AG10803 (cell line): ENCODE measurements at regions not wholly inside any gene's neighbourhood (a gene's known extent, or its start where the extent isn't known, plus 50 kb on each side); places are given as distances from the start of the nearest gene placed in this dataset.

Experiments used
- DNase-seq: peaks from one replicate; pipeline ENCODE4 v3.0.0; 2010; ENCODE audit warnings: low read depth
- H3K4me3 ChIP-seq: 2 replicates; pipeline ENCODE4 v1.5.1; 2011; ENCODE audit warnings: mild to moderate bottlenecking, low read length, control low read depth
- TF ChIP-seq, protein P1 (sequence below): conservative IDR thresholded peaks from 2 replicates; pipeline ENCODE4 v1.5.1; 2011; ENCODE audit warnings: mild to moderate bottlenecking, low read length, control low read depth, inconsistent platforms

DNA sequence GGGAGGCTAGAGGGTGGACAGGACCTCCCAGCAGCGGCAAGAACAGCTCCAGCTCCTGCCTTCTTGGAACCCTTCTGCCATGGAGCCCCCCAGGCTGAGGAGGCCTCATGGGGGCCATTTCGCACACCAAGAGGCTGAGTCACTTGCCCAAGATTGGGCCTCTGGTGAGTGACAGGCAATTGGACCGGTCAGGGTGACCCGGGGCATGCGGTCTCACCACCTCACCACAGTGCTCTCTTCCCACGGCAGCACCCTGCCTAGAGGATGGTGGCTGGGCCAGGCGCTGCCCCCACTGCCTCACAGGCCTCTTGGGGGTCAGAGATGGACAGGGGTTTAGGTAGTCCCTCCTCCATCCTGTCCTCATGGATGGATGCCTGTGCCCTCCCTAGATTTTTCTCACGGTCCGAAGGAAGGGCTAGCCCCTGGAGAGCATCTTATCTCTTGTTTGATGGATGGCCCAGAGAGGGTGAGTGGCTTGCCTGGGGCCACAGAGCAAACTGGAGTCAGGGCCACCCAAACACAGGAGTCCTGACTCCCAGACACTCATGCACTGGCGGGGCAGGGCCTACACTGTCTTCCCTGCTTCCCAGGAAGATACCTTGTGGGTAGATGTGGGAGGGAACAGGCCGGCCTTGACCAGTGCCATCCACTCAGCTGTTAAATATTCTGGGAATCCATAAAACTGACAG, 119.2 kb downstream of the INHBB start:
- DNase-seq: no peak
- TF ChIP-seq, protein P1, sequence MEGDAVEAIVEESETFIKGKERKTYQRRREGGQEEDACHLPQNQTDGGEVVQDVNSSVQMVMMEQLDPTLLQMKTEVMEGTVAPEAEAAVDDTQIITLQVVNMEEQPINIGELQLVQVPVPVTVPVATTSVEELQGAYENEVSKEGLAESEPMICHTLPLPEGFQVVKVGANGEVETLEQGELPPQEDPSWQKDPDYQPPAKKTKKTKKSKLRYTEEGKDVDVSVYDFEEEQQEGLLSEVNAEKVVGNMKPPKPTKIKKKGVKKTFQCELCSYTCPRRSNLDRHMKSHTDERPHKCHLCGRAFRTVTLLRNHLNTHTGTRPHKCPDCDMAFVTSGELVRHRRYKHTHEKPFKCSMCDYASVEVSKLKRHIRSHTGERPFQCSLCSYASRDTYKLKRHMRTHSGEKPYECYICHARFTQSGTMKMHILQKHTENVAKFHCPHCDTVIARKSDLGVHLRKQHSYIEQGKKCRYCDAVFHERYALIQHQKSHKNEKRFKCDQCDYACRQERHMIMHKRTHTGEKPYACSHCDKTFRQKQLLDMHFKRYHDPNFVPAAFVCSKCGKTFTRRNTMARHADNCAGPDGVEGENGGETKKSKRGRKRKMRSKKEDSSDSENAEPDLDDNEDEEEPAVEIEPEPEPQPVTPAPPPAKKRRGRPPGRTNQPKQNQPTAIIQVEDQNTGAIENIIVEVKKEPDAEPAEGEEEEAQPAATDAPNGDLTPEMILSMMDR: no peak

DNA sequence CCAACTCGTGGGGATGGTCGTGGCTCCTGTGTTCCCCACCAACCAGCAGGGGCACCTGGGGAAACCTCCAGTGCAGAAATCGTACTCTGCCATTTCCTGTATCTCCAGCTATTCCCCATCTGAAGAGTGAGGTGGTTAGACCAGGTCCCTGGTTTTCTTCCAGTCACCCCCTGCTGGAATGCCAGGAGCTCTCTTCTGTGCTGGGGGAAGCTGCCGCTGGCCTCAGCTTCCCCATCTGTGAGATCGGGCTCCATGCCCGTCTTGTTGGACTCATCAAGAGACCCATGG, 119.7 kb downstream of the INHBB start:
- DNase-seq: no peak
- H3K4me3 ChIP-seq: no peak overlapping the region
- TF ChIP-seq, protein P1: no peak

More for the DNA sequence above, 119.2 kb downstream of the INHBB start:
- H3K4me3 ChIP-seq: no peak overlapping the region

DNA sequence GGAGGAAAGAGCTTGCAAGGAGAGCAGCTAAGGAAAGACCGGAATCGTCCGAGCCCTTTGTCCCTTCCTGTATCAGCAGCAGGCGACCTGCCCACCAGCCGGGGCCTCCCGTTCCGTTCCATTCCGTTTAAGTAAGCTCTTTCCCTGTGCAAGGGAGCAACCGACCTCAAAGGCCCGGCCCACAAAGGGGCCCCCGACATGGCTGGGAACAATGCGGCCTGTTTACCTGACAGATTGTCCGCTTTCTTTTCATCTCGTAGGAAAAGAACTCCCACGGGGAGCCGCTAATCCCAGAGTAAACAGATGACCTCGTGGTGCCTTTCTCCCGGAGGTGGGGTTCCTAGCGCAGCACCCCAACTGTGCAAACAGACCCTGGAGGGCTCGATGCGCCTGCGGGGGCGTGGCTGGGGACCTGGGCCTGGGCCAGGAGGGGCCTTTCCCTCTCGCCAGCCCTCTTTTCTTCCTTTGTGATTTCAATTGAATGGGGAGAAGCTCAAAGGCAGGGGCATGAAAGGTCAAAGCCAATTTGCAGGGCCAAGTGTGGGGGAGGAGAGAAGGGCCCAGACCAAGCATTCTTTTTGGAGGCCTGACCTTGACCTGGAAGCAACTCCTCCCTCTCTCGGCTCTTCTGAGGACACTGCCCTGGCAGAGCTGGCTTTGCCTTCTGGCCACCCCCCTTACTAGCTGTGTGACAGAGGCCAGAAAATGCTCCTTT, 120.2 kb downstream of the INHBB start:
- no peak overlapping the region for H3K4me3 ChIP-seq
- TF ChIP-seq, protein P1: no peak
- DNase-seq: no peak

DNA sequence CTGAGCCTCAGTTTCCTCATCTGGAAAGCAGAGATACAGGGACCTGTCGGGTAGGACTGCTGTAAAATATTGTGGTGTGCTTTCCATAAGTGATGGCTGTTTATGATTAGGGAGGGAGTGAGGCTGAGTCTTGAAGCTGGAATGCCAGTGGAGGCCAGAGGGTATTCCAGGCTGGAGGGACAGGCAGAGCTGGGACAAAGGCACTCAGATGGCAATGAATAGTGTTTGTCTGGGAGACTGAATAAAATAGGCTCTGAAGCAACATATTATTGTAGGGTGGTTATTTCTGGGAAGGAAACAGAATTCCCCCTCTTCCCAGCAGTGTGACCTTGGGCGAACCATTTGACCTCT, 120.7 kb downstream of the INHBB start:
- no peak overlapping the region for H3K4me3 ChIP-seq
- peak; percentile 37 for DNase-seq
- TF ChIP-seq, protein P1: no peak

DNA sequence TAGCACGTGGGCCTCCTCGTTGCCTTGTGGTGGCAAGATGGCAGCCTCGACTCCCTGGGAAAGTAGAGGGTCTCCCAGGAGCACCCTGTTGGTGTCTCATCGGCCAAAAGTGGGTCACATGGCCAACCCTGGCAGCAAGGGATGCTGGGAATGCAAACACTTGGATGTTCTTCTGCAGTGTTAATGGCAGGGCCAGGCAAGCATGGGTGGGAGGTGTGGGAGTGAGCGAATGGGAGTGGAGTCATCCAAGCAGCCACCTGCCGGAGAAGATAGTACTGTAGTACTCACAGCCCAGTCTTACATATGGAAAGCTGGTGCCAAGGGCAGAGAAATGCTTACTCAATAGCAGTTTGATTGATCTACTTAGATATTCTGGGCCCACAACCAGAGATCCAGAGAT, 122.2 kb downstream of the INHBB start:
- TF ChIP-seq, protein P1: no peak
- no peak overlapping the region for H3K4me3 ChIP-seq
- no peak for DNase-seq

DNA sequence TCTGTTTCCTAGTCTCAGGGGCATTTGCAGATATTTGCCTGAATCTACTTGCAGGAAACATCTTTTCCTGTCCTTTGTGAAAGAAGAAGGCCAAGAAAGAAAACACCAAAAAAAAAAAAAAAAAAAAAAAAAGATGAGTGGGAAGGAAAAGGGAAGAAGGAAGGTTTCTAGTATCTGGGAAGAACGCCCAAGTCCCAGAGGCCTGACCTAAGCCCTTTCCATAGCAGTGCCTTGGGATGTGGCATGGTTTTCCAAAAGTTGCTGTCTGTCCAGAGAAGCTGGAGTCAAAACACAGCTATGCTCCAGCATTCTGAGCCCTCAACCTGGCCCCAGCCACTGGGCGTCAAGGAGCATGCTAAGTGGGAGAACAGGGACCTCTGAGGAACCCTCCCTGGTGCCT, 123.5 kb downstream of the INHBB start:
- DNase-seq: peak; percentile 70
- TF ChIP-seq, protein P1: no peak
- H3K4me3 ChIP-seq: no peak overlapping the region
